Bronchial epithelial cell (primary cell): ENCODE measurements at regions not wholly inside any gene's neighbourhood (a gene's known extent, or its start where the extent isn't known, plus 50 kb on each side); places are given as distances from the start of the nearest gene placed in this dataset.

Experiments
- DNase-seq: peaks from one replicate; pipeline ENCODE4 v3.0.0-alpha.2; 2010; ENCODE audit warnings: low read depth
- FAIRE-seq: peaks from 2 replicates; lab custom pipeline; 2011; peaks lifted over from hg19 to GRCh38; lab: Jason Lieb, UNC
- H3K27me3 ChIP-seq: 2 replicates; pipeline ENCODE4 v1.5.1; 2011; ENCODE audit warnings: low read length; ENCODE audit not compliant: control insufficient read depth, insufficient read depth
- H3K36me3 ChIP-seq: 2 replicates; pipeline ENCODE4 v1.5.1; 2011; ENCODE audit warnings: low read length; ENCODE audit not compliant: control insufficient read depth, insufficient read depth
- H3K4me3 ChIP-seq: 2 replicates; pipeline ENCODE4 v1.5.1; 2011; ENCODE audit warnings: mild to moderate bottlenecking, low read depth, low read length, control low read depth
- CTCF ChIP-seq: IDR thresholded peaks from 2 replicates; pipeline ENCODE4 v1.5.1; 2011; ENCODE audit warnings: mild to moderate bottlenecking, moderate library complexity, low read length, control low read depth, inconsistent platforms; ENCODE audit not compliant: insufficient read depth, severe bottlenecking

- Histone ChIP-seq H3K4me3 (no peak overlapping the region), H3K27me3 (no peaks in the 10 kb centered on the region), H3K36me3 (no peaks in the 10 kb centered on the region)
- TF ChIP-seq CTCF = no peak
- DNase-seq (no peak), FAIRE-seq (no peak)
These were observed 99.9 kb downstream of the HAPSTR1 start for GRCh38 chr16:9191274-9191850.

GRCh38 chr16:9192746-9193145 is 101.3 kb downstream of the HAPSTR1 start:
- no peak for TF ChIP-seq CTCF
- no peaks in the 10 kb centered on the region for H3K27me3 ChIP-seq
- DNase-seq (peak; percentile 1), FAIRE-seq (no peak)
- H3K4me3 ChIP-seq = no peak overlapping the region
- H3K36me3 ChIP-seq = no peaks in the 10 kb centered on the region

- no peak for TF ChIP-seq CTCF
- no peak for DNase-seq
- FAIRE-seq = no peak
- no peaks in the 10 kb centered on the region for H3K36me3 ChIP-seq
- no peak overlapping the region for H3K4me3 ChIP-seq
- H3K27me3 ChIP-seq = no peaks in the 10 kb centered on the region
These were observed 103.8 kb downstream of the HAPSTR1 start for GRCh38 chr16:9195287-9195686.

- no peak for DNase-seq
- FAIRE-seq = no peak
- Histone ChIP-seq H3K36me3 (no peaks in the 10 kb centered on the region), H3K4me3 (no peak overlapping the region), H3K27me3 (no peaks in the 10 kb centered on the region)
- no peak for TF ChIP-seq CTCF
These were observed 106.7 kb downstream of the HAPSTR1 start for GRCh38 chr16:9197957-9198661.

- DNase-seq = no peak
- Histone ChIP-seq H3K4me3 (no peak overlapping the region), H3K27me3 (no peaks in the 10 kb centered on the region), H3K36me3 (no peaks in the 10 kb centered on the region)
- no peak for FAIRE-seq
- TF ChIP-seq CTCF = no peak
These were observed 107.9 kb downstream of the HAPSTR1 start for GRCh38 chr16:9199311-9199710.
